Stimulated activated CD8-positive, alpha-beta memory T cell treated with anti-CD3 and anti-CD28 coated beads, Interleukin-2, amount 100 ng/mL, for 48 hours (primary cell): ENCODE measurements at regions not wholly inside any gene's neighbourhood (a gene's known extent, or its start where the extent isn't known, plus 50 kb on each side); places are given as distances from the start of the nearest gene placed in this dataset.

Experiments used
- DNase-seq, 2 donors: peaks; one replicate each; pipeline ENCODE4 v3.0.0-alpha.2; 2020; ENCODE audit warnings: low read depth in 2 of 2

GRCh38 chr4:8756816-8757215 lies 114.8 kb downstream of the HMX1 start:
- no peak for DNase-seq

- no peak for DNase-seq
Measured at GRCh38 chr4:8754634-8755589, 116.7 kb downstream of the HMX1 start.

- DNase-seq, result no peak
Measured at GRCh38 chr4:8748236-8748575, 123.4 kb downstream of the HMX1 start.

- no peak for DNase-seq
Measured at GRCh38 chr4:8747467-8748235, 124.0 kb downstream of the HMX1 start.

- no peak for DNase-seq
Measured at GRCh38 chr4:8746523-8747466, 124.8 kb downstream of the HMX1 start.

GRCh38 chr4:8745826-8746225 lies 125.8 kb downstream of the HMX1 start:
- no peak for DNase-seq

- DNase-seq, result no peak
Measured at GRCh38 chr4:8745005-8745790, 126.4 kb downstream of the HMX1 start.

GRCh38 chr4:8744083-8744805 lies 127.4 kb downstream of the HMX1 start:
- no peak for DNase-seq

- no peak for DNase-seq
Measured at GRCh38 chr4:8742546-8742945, 129.1 kb downstream of the HMX1 start.

GRCh38 chr4:8741513-8742226 lies 130.0 kb downstream of the HMX1 start:
- no peak for DNase-seq

GRCh38 chr4:8740666-8741395 lies 130.8 kb downstream of the HMX1 start:
- DNase-seq, result no peak

- no peak for DNase-seq
Measured at GRCh38 chr4:8739820-8740665, 131.6 kb downstream of the HMX1 start.

GRCh38 chr4:8739317-8739716 lies 132.3 kb downstream of the HMX1 start:
- no peak for DNase-seq

- no peak for DNase-seq
Measured at GRCh38 chr4:8738471-8738931, 133.1 kb downstream of the HMX1 start.

- DNase-seq, result no peak
Measured at GRCh38 chr4:8737601-8738279, 133.9 kb downstream of the HMX1 start.

- DNase-seq, result no peak
Measured at GRCh38 chr4:8737075-8737474, 134.6 kb downstream of the HMX1 start.

GRCh38 chr4:8736090-8736825 lies 135.4 kb downstream of the HMX1 start:
- DNase-seq, result no peak
